ENCODE measurements at regions not wholly inside any gene's neighbourhood (a gene's known extent, or its start where the extent isn't known, plus 50 kb on each side); places are given as distances from the start of the nearest gene placed in this dataset.

DNA sequence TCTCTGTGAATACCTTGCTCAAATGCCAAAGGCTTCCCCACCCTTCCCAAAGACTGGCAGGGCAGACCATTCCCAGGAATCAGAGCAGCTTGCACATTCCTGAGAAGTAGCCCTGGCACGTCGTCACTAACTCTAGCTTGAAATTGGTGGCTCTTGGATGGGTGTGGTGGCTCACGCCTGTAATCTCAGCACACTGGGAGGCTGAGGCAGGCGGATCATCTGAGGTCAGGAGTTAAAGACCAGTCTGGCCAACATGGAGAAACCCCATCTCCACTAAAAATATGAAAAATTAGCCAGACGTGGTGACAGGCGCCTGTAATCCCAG lies 108.2 kb upstream of the MPP7 start:
- Histone ChIP-seq H4K20me1 (ENCODE audit: insufficient read depth, low read length) (no peaks in the 10 kb centered on the region), H3K36me3 (replicated peaks; ENCODE audit: insufficient read depth, low read length) (no peaks in the 10 kb centered on the region), H3K79me2 (ENCODE audit: low read length) (no peaks in the 10 kb centered on the region), H3K4me2 (ENCODE audit: low read depth, low read length) (no peak overlapping the region), H3K4me1 (ENCODE audit: low read length) (no peaks in the 10 kb centered on the region), H3K27me3 (replicated peaks; ENCODE audit: insufficient read depth, low read length) (no peaks in the 10 kb centered on the region), H3K27ac (ENCODE audit: low read length) (no peak overlapping the region), H3F3A (ENCODE audit: insufficient read depth, low read length) (no peaks in the 10 kb centered on the region), H3K4me3 (ENCODE audit: low read length) (no peak overlapping the region), H3K9ac (ENCODE audit: low read length) (no peak overlapping the region), H2AFZ (ENCODE audit: low read length) (no peak overlapping the region), H3K9me3 (replicated peaks; ENCODE audit: insufficient read depth, low read length) (no peaks in the 10 kb centered on the region), H3K9me2 (replicated peaks; ENCODE audit: insufficient read depth, low read length) (no peaks in the 10 kb centered on the region)
- TF ChIP-seq EZH2 (optimal IDR thresholded peaks at IDR 0.05; ENCODE audit: low read depth, low read length) (no peak), EZH2phosphoT487 (IDR thresholded peaks at IDR 0.05; ENCODE audit: low read length) (no peak)
- TF ChIP-seq, protein P1, sequence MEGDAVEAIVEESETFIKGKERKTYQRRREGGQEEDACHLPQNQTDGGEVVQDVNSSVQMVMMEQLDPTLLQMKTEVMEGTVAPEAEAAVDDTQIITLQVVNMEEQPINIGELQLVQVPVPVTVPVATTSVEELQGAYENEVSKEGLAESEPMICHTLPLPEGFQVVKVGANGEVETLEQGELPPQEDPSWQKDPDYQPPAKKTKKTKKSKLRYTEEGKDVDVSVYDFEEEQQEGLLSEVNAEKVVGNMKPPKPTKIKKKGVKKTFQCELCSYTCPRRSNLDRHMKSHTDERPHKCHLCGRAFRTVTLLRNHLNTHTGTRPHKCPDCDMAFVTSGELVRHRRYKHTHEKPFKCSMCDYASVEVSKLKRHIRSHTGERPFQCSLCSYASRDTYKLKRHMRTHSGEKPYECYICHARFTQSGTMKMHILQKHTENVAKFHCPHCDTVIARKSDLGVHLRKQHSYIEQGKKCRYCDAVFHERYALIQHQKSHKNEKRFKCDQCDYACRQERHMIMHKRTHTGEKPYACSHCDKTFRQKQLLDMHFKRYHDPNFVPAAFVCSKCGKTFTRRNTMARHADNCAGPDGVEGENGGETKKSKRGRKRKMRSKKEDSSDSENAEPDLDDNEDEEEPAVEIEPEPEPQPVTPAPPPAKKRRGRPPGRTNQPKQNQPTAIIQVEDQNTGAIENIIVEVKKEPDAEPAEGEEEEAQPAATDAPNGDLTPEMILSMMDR (IDR thresholded peaks at IDR 0.05; ENCODE audit: low read length) = no peak
- no peak for DNase-seq

DNA sequence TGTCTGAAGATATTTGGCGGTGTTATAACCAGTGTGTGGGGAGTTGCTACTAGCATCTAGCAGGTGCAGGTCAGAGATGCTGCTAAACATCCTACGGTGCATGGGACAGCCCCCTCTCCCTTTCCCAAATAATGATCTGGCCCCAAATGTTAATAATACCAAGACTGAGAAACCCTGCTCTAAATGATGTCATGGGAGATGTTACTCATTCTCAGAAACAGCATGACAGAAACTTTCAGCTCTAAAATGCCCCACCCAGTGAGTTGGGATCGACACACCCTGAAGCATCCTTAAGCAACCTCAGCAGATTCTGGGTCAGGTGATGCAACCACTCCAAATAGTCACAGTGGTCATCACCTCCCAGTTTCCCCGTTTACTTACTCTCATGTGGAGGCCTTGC lies 108.8 kb upstream of the MPP7 start:
- H3K9me2 ChIP-seq (replicated peaks; ENCODE audit: insufficient read depth, low read length) = no peaks in the 10 kb centered on the region
- TF ChIP-seq EZH2 (optimal IDR thresholded peaks at IDR 0.05; ENCODE audit: low read depth, low read length) (no peak), EZH2phosphoT487 (IDR thresholded peaks at IDR 0.05; ENCODE audit: low read length) (no peak)
- TF ChIP-seq, protein P1 (IDR thresholded peaks at IDR 0.05; ENCODE audit: low read length) = no peak
- H3K4me3 ChIP-seq (ENCODE audit: low read length) = no peak overlapping the region
- no peaks in the 10 kb centered on the region for H3K79me2 ChIP-seq (ENCODE audit: low read length)
- H3F3A ChIP-seq (ENCODE audit: insufficient read depth, low read length) = no peaks in the 10 kb centered on the region
- H3K9me3 ChIP-seq (replicated peaks; ENCODE audit: insufficient read depth, low read length) = no peaks in the 10 kb centered on the region
- DNase-seq = no peak
- no peak overlapping the region for H3K9ac ChIP-seq (ENCODE audit: low read length)
- no peak overlapping the region for H2AFZ ChIP-seq (ENCODE audit: low read length)
- H3K4me1 ChIP-seq (ENCODE audit: low read length) = 0 out of 2 replicates have a peak, but pooled peaks cover under 1% of the 10 kb centered on the region
- no peaks in the 10 kb centered on the region for H4K20me1 ChIP-seq (ENCODE audit: insufficient read depth, low read length)
- H3K27me3 ChIP-seq (replicated peaks; ENCODE audit: insufficient read depth, low read length) = no peaks in the 10 kb centered on the region
- no peak overlapping the region for H3K27ac ChIP-seq (ENCODE audit: low read length)
- H3K4me2 ChIP-seq (ENCODE audit: low read depth, low read length) = no peak overlapping the region
- no peaks in the 10 kb centered on the region for H3K36me3 ChIP-seq (replicated peaks; ENCODE audit: insufficient read depth, low read length)

DNA sequence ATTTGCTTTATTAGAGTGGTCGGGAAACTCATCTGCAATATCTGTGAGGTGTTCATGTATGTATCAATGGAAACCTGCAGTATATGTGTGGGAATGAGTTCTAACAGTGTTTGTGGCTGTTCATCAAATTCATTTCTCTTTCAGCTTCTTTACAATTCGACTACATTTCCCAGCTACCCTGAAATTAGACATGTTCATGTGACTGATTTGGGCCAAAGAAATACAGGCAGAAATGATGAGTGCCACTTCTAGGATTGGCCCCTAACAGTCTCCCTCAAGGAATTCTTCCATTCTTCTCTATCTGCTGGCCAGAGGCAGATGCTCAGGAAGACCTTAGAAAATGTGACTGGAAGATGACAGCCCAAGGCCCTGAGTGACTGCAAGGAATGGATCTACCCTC lies 114.8 kb upstream of the WAC start:
- Histone ChIP-seq H3F3A (ENCODE audit: insufficient read depth, low read length) (no peaks in the 10 kb centered on the region), H3K9me3 (replicated peaks; ENCODE audit: insufficient read depth, low read length) (no peaks in the 10 kb centered on the region), H3K27me3 (replicated peaks; ENCODE audit: insufficient read depth, low read length) (no peaks in the 10 kb centered on the region), H3K9ac (ENCODE audit: low read length) (no peak overlapping the region), H3K36me3 (replicated peaks; ENCODE audit: insufficient read depth, low read length) (no peaks in the 10 kb centered on the region), H3K79me2 (ENCODE audit: low read length) (no peaks in the 10 kb centered on the region), H4K20me1 (ENCODE audit: insufficient read depth, low read length) (no peaks in the 10 kb centered on the region), H3K9me2 (replicated peaks; ENCODE audit: insufficient read depth, low read length) (no peaks in the 10 kb centered on the region), H3K4me3 (ENCODE audit: low read length) (no peak overlapping the region), H3K4me1 (ENCODE audit: low read length) (0 out of 2 replicates have a peak, but pooled peaks cover 5% of the 10 kb centered on the region), H2AFZ (ENCODE audit: low read length) (no peak overlapping the region), H3K27ac (ENCODE audit: low read length) (no peak overlapping the region), H3K4me2 (ENCODE audit: low read depth, low read length) (no peak overlapping the region)
- TF ChIP-seq, protein P1 (IDR thresholded peaks at IDR 0.05; ENCODE audit: low read length) = no peak
- TF ChIP-seq EZH2phosphoT487 (IDR thresholded peaks at IDR 0.05; ENCODE audit: low read length) (no peak), EZH2 (optimal IDR thresholded peaks at IDR 0.05; ENCODE audit: low read depth, low read length) (no peak)
- no peak for DNase-seq
